ENCODE measurements at regions not wholly inside any gene's neighbourhood (a gene's known extent, or its start where the extent isn't known, plus 50 kb on each side); places are given as distances from the start of the nearest gene placed in this dataset.

- no peak for TF ChIP-seq CTCF (IDR thresholded peaks at IDR 0.05; ENCODE audit: borderline replicate concordance, extremely low read depth, low read length, poor library complexity, severe bottlenecking)
- no peak for TF ChIP-seq EZH2 (IDR thresholded peaks at IDR 0.05; ENCODE audit: borderline replicate concordance, low read depth, low read length, severe bottlenecking)
Observed at GRCh38 chr20:12095180-12095920, 177.7 kb downstream of the BTBD3 start.
